DOHH2 (cell line): ENCODE measurements at regions not wholly inside any gene's neighbourhood (a gene's known extent, or its start where the extent isn't known, plus 50 kb on each side); places are given as distances from the start of the nearest gene placed in this dataset.
"Not testable (repeated sequence)": the region's sequence is repeated elsewhere in the genome, so short reads cannot be mapped to it uniquely, and the experiment has no call there.

Experiments
- H3F3A ChIP-seq: fragments of 200-600 bp; sonication (generic), shearing (Covaris generic); 2 replicates; pipeline ENCODE4 v1.6.0; 2016; ENCODE audit warnings: antibody characterized with exemption, mild to moderate bottlenecking; ENCODE audit not compliant: control insufficient read depth, insufficient read depth
- H3K27ac ChIP-seq: fragments of 200-600 bp; sonication (generic); 2 replicates; pipeline ENCODE4 v1.5.1; 2014; ENCODE audit warnings: low read depth, mild to moderate bottlenecking, low read length, moderate library complexity
- H3K27me3 ChIP-seq: fragments of 200-600 bp; sonication (generic); 2 replicates; pipeline ENCODE4 v1.6.1; 2014; ENCODE audit warnings: mild to moderate bottlenecking, low read length, mixed read lengths; ENCODE audit not compliant: control insufficient read depth
- H3K36me3 ChIP-seq: fragments of 200-600 bp; sonication (generic); 2 replicates; pipeline ENCODE4 v1.6.1; 2014; ENCODE audit warnings: mild to moderate bottlenecking, low read length, moderate library complexity, mixed read lengths; ENCODE audit not compliant: control insufficient read depth
- H3K4me1 ChIP-seq: fragments of 200-600 bp; sonication (generic); 2 replicates; pipeline ENCODE4 v1.6.1; 2014; ENCODE audit warnings: mild to moderate bottlenecking, low read length, mixed read lengths; ENCODE audit not compliant: control insufficient read depth
- H3K4me2 ChIP-seq: fragments of 200-600 bp; sonication (generic); 2 replicates; pipeline ENCODE4 v1.6.0; 2014; ENCODE audit warnings: mild to moderate bottlenecking, low read length, moderate library complexity
- H3K4me3 ChIP-seq: fragments of 200-600 bp; sonication (generic); 2 replicates; pipeline ENCODE4 v1.5.1; 2014; ENCODE audit warnings: mild to moderate bottlenecking, low read length, mixed read lengths
- H3K79me2 ChIP-seq: fragments of 200-600 bp; sonication (generic); 2 replicates; pipeline ENCODE4 v1.6.1; 2014; ENCODE audit warnings: mild to moderate bottlenecking, low read length, mixed read lengths; ENCODE audit not compliant: control insufficient read depth
- H3K9me2 ChIP-seq: fragments of 200-600 bp; sonication (generic); replicated peaks from 2 replicates; pipeline ENCODE4 v1.6.1; 2014; ENCODE audit warnings: mild to moderate bottlenecking, low read length, mixed read lengths; ENCODE audit not compliant: control insufficient read depth
- H3K9me3 ChIP-seq: fragments of 200-600 bp; sonication (generic); 2 replicates; pipeline ENCODE4 v1.6.1; 2014; ENCODE audit warnings: antibody characterized with exemption, low read length, mixed read lengths; ENCODE audit not compliant: control insufficient read depth, insufficient read depth
- H4K20me1 ChIP-seq: fragments of 200-600 bp; sonication (generic); 2 replicates; pipeline ENCODE4 v1.6.0; 2014; ENCODE audit warnings: low read depth, mild to moderate bottlenecking, antibody characterized with exemption, low read length, moderate library complexity; ENCODE audit not compliant: control insufficient read depth, insufficient read depth
- EZH2phosphoT487 ChIP-seq: fragments of 200-600 bp; sonication (generic); IDR thresholded peaks from 2 replicates; pipeline ENCODE4 v1.6.1; 2017; ENCODE audit warnings: borderline replicate concordance, mild to moderate bottlenecking, antibody characterized with exemption, low read length, moderate library complexity, mixed read lengths
- TF ChIP-seq, protein P1 (sequence below): fragments of 200-600 bp; sonication (generic); IDR thresholded peaks from one replicate; pipeline ENCODE4 v1.5.1; 2014; ENCODE audit warnings: antibody characterized with exemption, mild to moderate bottlenecking, low read depth, low read length; ENCODE audit not compliant: poor library complexity, severe bottlenecking

- H3K36me3 ChIP-seq: no peaks in the 10 kb centered on the region
- no peaks in the 10 kb centered on the region for H3K27me3 ChIP-seq
- no peaks in the 10 kb centered on the region for H3K79me2 ChIP-seq
- no peak overlapping the region for H3K4me2 ChIP-seq
- no peak for TF ChIP-seq EZH2phosphoT487
- TF ChIP-seq, protein P1, sequence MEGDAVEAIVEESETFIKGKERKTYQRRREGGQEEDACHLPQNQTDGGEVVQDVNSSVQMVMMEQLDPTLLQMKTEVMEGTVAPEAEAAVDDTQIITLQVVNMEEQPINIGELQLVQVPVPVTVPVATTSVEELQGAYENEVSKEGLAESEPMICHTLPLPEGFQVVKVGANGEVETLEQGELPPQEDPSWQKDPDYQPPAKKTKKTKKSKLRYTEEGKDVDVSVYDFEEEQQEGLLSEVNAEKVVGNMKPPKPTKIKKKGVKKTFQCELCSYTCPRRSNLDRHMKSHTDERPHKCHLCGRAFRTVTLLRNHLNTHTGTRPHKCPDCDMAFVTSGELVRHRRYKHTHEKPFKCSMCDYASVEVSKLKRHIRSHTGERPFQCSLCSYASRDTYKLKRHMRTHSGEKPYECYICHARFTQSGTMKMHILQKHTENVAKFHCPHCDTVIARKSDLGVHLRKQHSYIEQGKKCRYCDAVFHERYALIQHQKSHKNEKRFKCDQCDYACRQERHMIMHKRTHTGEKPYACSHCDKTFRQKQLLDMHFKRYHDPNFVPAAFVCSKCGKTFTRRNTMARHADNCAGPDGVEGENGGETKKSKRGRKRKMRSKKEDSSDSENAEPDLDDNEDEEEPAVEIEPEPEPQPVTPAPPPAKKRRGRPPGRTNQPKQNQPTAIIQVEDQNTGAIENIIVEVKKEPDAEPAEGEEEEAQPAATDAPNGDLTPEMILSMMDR: no peak
- no peak overlapping the region for H3K4me3 ChIP-seq
- no peaks in the 10 kb centered on the region for H3K9me2 ChIP-seq
- no peaks in the 10 kb centered on the region for H3F3A ChIP-seq
- no peaks in the 10 kb centered on the region for H4K20me1 ChIP-seq
- no peaks in the 10 kb centered on the region for H3K9me3 ChIP-seq
- no peaks in the 10 kb centered on the region for H3K4me1 ChIP-seq
- no peak overlapping the region for H3K27ac ChIP-seq
Observed at GRCh38 chrX:45554736-45555135, 354.1 kb upstream of the DIPK2B start.

GRCh38 chrX:45553417-45553816, 352.7 kb upstream of the DIPK2B start:
- H3F3A ChIP-seq: no peaks in the 10 kb centered on the region
- no peaks in the 10 kb centered on the region for H3K4me1 ChIP-seq
- H3K9me2 ChIP-seq: no peaks in the 10 kb centered on the region
- H3K4me2 ChIP-seq: no peak overlapping the region
- H3K4me3 ChIP-seq: no peak overlapping the region
- TF ChIP-seq EZH2phosphoT487: no peak
- TF ChIP-seq, protein P1: no peak
- H3K27ac ChIP-seq: no peak overlapping the region
- no peaks in the 10 kb centered on the region for H3K9me3 ChIP-seq
- no peaks in the 10 kb centered on the region for H3K79me2 ChIP-seq
- no peaks in the 10 kb centered on the region for H4K20me1 ChIP-seq
- H3K27me3 ChIP-seq: no peaks in the 10 kb centered on the region
- no peaks in the 10 kb centered on the region for H3K36me3 ChIP-seq

- not testable (repeated sequence) for H4K20me1 ChIP-seq, H3K79me2 ChIP-seq, H3K27me3 ChIP-seq, H3K4me1 ChIP-seq, H3K9me2 ChIP-seq, H3K4me2 ChIP-seq, H3F3A ChIP-seq, H3K36me3 ChIP-seq, H3K27ac ChIP-seq, H3K4me3 ChIP-seq, H3K9me3 ChIP-seq
Observed at GRCh38 chrX:45546697-45547096, 346.0 kb upstream of the DIPK2B start.

DNA sequence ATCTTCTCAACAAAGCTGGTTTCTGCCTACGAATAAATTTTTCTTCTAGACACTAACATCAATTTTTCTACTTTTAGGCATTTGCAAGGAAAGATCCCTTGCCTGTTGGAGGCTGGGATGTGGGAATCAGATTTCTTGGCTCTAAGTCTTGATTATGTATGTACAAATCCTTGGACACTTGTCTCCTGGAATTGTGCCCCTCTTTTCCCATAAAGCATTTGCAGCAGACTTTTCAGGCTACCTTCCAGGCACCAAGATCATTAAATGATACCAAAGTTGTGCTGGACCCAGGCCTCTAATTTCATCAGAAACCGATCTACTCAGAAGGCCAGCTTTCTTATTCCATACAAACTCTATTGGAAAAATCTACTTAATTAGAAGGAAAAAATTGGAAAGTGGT, 339.5 kb upstream of the DIPK2B start:
- H3K4me1 ChIP-seq: no peaks in the 10 kb centered on the region
- H3K27ac ChIP-seq: no peak overlapping the region
- H3K27me3 ChIP-seq: no peaks in the 10 kb centered on the region
- H3K36me3 ChIP-seq: no peaks in the 10 kb centered on the region
- no peaks in the 10 kb centered on the region for H3K9me2 ChIP-seq
- no peaks in the 10 kb centered on the region for H4K20me1 ChIP-seq
- no peak overlapping the region for H3K4me3 ChIP-seq
- H3F3A ChIP-seq: no peaks in the 10 kb centered on the region
- no peak overlapping the region for H3K4me2 ChIP-seq
- no peaks in the 10 kb centered on the region for H3K79me2 ChIP-seq
- TF ChIP-seq EZH2phosphoT487: no peak
- TF ChIP-seq, protein P1: no peak
- no peaks in the 10 kb centered on the region for H3K9me3 ChIP-seq
